ENCODE measurements at regions not wholly inside any gene's neighbourhood (a gene's known extent, or its start where the extent isn't known, plus 50 kb on each side); places are given as distances from the start of the nearest gene placed in this dataset.

DNA sequence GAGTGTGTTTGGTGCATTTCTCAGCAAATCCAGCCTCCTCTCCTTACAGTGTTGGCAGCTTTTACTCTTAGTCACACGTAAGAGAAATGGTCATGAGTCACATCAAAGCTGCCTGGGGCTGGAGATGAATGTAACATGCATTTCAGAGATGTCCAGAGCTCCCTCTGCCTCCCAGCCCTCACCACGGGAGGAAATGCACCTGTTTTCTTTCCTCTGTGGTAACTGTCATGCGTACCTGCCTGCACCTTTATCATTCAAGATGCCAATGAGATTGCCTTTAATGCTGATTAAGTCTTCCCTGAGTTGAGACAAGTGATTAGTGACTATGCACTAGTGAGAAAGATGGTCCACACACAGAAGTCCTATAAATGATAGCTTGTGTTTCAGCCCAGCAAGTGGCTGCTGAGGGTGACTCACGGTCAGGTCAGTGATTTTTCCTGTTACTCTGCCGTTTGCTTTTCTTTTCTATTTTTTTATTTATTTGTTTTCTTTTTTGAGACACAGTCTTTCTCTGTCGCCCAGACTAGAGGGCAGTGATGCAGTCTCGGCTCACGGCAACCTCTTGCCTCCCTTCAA, 277.3 kb upstream of the FMN2 start:
- Histone ChIP-seq H3K14ac (ENCODE audit: insufficient read length) (no peak overlapping the region), H3K18ac (ENCODE audit: extremely low read depth, low read length) (0 out of 2 replicates have a peak overlapping the region, but pooled peaks have one; percentile 32), H3K23ac (ENCODE audit: insufficient read length) (no peak overlapping the region), H3K27me3 (replicated peaks in 1 of 4; ENCODE audit: control insufficient read depth in 3 of 4, extremely low read depth in 1 of 4, insufficient read depth in 3 of 4, low read length in 3 of 4) (no peaks in the 10 kb centered on the region), H4K5ac (ENCODE audit: insufficient read length, low read depth, low read length) (no peak overlapping the region), H3K9me3 (ENCODE audit: insufficient read depth in 2 of 2, low read depth in 1 of 2, low read length in 1 of 2) (no peaks in the 10 kb centered on the region), H2BK12ac (ENCODE audit: low read depth, low read length) (peak overlapping the region; percentile 18; the same call in 1 of the 2 replicates), H2BK20ac (ENCODE audit: low read length) (peak overlapping the region; percentile 56; the same call in 1 of the 2 replicates), H2AFZ (ENCODE audit: low read length) (no peak overlapping the region), H4K91ac (replicated peaks; ENCODE audit: insufficient read length, low read length) (no peak overlapping the region), H3K23me2 (ENCODE audit: low read depth, low read length) (no peaks in the 10 kb centered on the region; the same call in 1 of the 2 replicates), H4K20me1 (replicated peaks in 1 of 2; ENCODE audit: control insufficient read depth in 1 of 2, insufficient read depth in 2 of 2, low read length in 2 of 2) (no peaks in the 10 kb centered on the region), H4K8ac (ENCODE audit: extremely low read depth, insufficient read depth, low read length) (no peak overlapping the region), H3K9ac (replicated peaks in 1 of 4; ENCODE audit: extremely low read depth in 1 of 4, low read depth in 3 of 4, low read length in 3 of 4) (no peak overlapping the region), H3K4me3 (ENCODE audit: extremely low read depth in 1 of 4, insufficient read depth in 2 of 4, low read depth in 3 of 4, low read length in 4 of 4) (no peak overlapping the region), H3K4me1 (replicated peaks in 1 of 4; ENCODE audit: control insufficient read depth in 3 of 4, insufficient read depth in 4 of 4, low read length in 3 of 4) (peaks cover 0 to 27% (median 23%) of the 10 kb centered on the region in 4 experiments; a peak in 6 of 7 replicates), H3K27ac (ENCODE audit: low read depth, low read length) (no peak overlapping the region), H3K36me3 (ENCODE audit: control insufficient read depth in 2 of 4, insufficient read depth in 4 of 4, low read length in 3 of 4) (no peaks in the 10 kb centered on the region), H2AK5ac (ENCODE audit: low read depth, low read length) (peak overlapping the region; percentile 91; the same call in 1 of the 2 replicates), H3K56ac (replicated peaks; ENCODE audit: insufficient read length, low read depth, low read length) (no peak overlapping the region), H2BK120ac (replicated peaks; ENCODE audit: low read depth, low read length) (peak overlapping the region; percentile 27), H3K4ac (replicated peaks; ENCODE audit: insufficient read length, low read depth, low read length) (no peak overlapping the region), H2BK15ac (ENCODE audit: low read length) (no peak overlapping the region), H2BK5ac (ENCODE audit: low read depth, low read length) (peak overlapping the region; percentile 19; the same call in 1 of the 2 replicates), H3K4me2 (ENCODE audit: insufficient read depth in 1 of 2, low read depth in 2 of 2, low read length in 2 of 2) (peak overlapping the region; percentile 50 to 54), H3K79me1 (ENCODE audit: low read depth, low read length) (no peaks in the 10 kb centered on the region), H3K79me2 (ENCODE audit: control insufficient read depth in 1 of 2, insufficient read depth in 2 of 2, low read length in 2 of 2) (no peaks in the 10 kb centered on the region)
- WGBS, 2 experiments (ENCODE audit: extremely low coverage in 1 of 2, insufficient coverage in 1 of 2, insufficient read length in 1 of 2, insufficient replicate concordance in 2 of 2, low coverage in 1 of 2, low lambda C conversion rate in 2 of 2, missing lambda C conversion rate in 1 of 2) = 23% methylated on average over 8 of the region's 8 CpGs; no CpG with 5 or more reads in 1 of the 2 experiments
- DNase-seq (ENCODE audit: low read depth in 1 of 2, low spot score in 2 of 2) (peak in 1 of 2 experiments; percentile 69), FAIRE-seq (no peak)
- ChIA-PET CTCF (ENCODE audit: partially characterized antibody) (interaction anchor here (0.8 to 6.6 kb wide), 3 partner anchors 11 to 428 kb away, joined by 3 to 71 read pairs (median 5); partner anchors contain the start of gene CHRM3), POLR2A (ENCODE audit: partially characterized antibody) (interaction anchor here (0.5 to 1.0 kb wide), 3 partner anchors 10 to 429 kb away, joined by 3 to 4 read pairs (median 3); no protein-coding TSS in a partner anchor)
- no peak for TF ChIP-seq RNF2 (IDR thresholded peaks at IDR 0.05; ENCODE audit: borderline replicate concordance, low read depth, low read length, missing control alignments, poor library complexity, severe bottlenecking)
- TF ChIP-seq EP300 (IDR thresholded peaks at IDR 0.05; ENCODE audit: borderline replicate concordance in 1 of 2, low read depth in 2 of 2, low read length in 2 of 2) = peak in 1 of 2 experiments; percentile 33; a peak in 1 of 3 replicates
- 0 out of 2 replicates have a peak, but pooled peaks have one; percentile 44 for TF ChIP-seq POU5F1 (IDR thresholded peaks at IDR 0.05; ENCODE audit: low read depth, low read length)
- no peak for TF ChIP-seq TBP (IDR thresholded peaks at IDR 0.05; ENCODE audit: low read depth, low read length)
- TF ChIP-seq NRF1 (IDR thresholded peaks at IDR 0.05; ENCODE audit: low read depth, low read length) = no peak
- TF ChIP-seq BACH1 (IDR thresholded peaks at IDR 0.05; ENCODE audit: low read length) = peak; percentile 69; the same call in 1 of the 2 replicates
- TF ChIP-seq JUN (IDR thresholded peaks at IDR 0.05; ENCODE audit: low read depth, low read length) = no peak
- TF ChIP-seq SIN3A (conservative IDR thresholded peaks at IDR 0.05 in 1 of 2, IDR thresholded peaks at IDR 0.05 in 1 of 2; ENCODE audit: low read depth in 1 of 2, low read length in 2 of 2) = no peak
- no peak for TF ChIP-seq BCL11A (IDR thresholded peaks at IDR 0.05; ENCODE audit: low read depth in 2 of 2, low read length in 2 of 2)
- TF ChIP-seq CBX5 (IDR thresholded peaks at IDR 0.05; ENCODE audit: low read depth, low read length) = no peak
- no peak for TF ChIP-seq YY1 (IDR thresholded peaks at IDR 0.05; ENCODE audit: low read depth, low read length)
- TF ChIP-seq TAF7 (optimal IDR thresholded peaks at IDR 0.05; ENCODE audit: borderline replicate concordance, low read depth, low read length) = no peak

Data from H1 (cell line).